ENCODE measurements at regions not wholly inside any gene's neighbourhood (a gene's known extent, or its start where the extent isn't known, plus 50 kb on each side); places are given as distances from the start of the nearest gene placed in this dataset.
A peak's percentile ranks its signal among the peaks of the same experiment; 100 is the strongest.

GRCh38 chr1:42044346-42044745 lies 108.9 kb upstream of the GUCA2B start:
- no peaks in the 10 kb centered on the region for H3K9me3 Mint-ChIP-seq
- intact Hi-C loops (cut with micrococcal nuclease), result no loop called here
- no peaks in the 10 kb centered on the region for H3K36me3 Mint-ChIP-seq (ENCODE audit: low read depth)
- H3K27me3 Mint-ChIP-seq (ENCODE audit: low read depth), result peaks cover 9% of the 10 kb centered on the region
- no peak overlapping the region for H3K4me3 Mint-ChIP-seq
- no peak for DNase-seq
- no peak overlapping the region for H3K27ac Mint-ChIP-seq
- CTCF ChIA-PET, result interaction anchor here (0.6 kb wide), 1 partner anchor 108 kb away, joined by 3 read pairs; no protein-coding TSS in a partner anchor
- no peaks in the 10 kb centered on the region for H3K4me1 Mint-ChIP-seq (ENCODE audit: low read depth)

DNA sequence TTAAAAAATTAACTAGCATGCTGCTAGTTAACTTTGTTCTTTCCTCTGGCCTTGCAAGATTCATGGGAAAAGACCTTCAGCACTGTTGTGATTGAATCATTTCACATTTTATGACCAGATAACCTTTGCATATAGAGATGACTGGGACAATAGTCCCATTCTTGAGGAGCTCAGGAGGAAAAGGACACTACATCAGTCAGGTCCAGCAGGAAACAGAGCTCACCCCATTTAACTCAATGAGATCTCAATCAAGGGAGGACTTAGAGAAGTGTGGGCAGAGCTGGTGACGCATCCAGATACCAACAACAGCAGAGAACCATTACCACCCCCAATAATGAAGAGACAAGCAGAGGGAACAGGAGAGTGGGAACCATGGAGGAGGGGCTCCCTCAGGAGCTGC lies 109.4 kb upstream of the GUCA2B start:
- Mint-ChIP-seq H3K4me1 (ENCODE audit: low read depth) (no peaks in the 10 kb centered on the region), H3K27me3 (ENCODE audit: low read depth) (peaks cover 4% of the 10 kb centered on the region), H3K4me3 (no peak overlapping the region), H3K27ac (no peak overlapping the region), H3K9me3 (no peaks in the 10 kb centered on the region), H3K36me3 (ENCODE audit: low read depth) (no peaks in the 10 kb centered on the region)
- no peak for DNase-seq
- CTCF ChIA-PET, result interaction anchor here (0.6 kb wide), 1 partner anchor 107 kb away, joined by 3 read pairs; no protein-coding TSS in a partner anchor
- intact Hi-C loops (cut with micrococcal nuclease), result no loop called here

DNA sequence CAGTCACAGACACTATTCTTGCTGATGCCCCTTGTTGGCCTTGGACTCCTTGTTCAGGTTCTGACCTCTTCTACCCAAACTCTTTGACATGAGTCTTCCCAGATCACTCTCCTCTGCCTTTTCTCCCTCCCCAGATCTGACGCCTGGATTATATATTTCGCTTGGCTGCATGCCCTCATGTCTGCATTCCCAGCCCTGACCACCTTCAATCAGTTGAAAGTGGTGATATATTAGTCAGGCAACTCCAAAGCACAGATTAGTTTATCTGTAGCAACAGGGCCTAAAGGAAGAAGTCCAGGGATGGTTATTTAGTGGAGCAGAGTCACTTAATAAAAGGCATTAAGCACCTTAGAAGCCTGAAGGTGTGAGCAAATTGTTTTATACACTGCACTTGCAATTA lies 110.0 kb upstream of the GUCA2B start:
- H3K36me3 Mint-ChIP-seq (ENCODE audit: low read depth), result no peaks in the 10 kb centered on the region
- H3K27me3 Mint-ChIP-seq (ENCODE audit: low read depth), result no peaks in the 10 kb centered on the region
- intact Hi-C loops (cut with micrococcal nuclease), result no loop called here
- CTCF ChIA-PET, result no interaction called here
- H3K4me3 Mint-ChIP-seq, result no peak overlapping the region
- no peaks in the 10 kb centered on the region for H3K4me1 Mint-ChIP-seq (ENCODE audit: low read depth)
- H3K27ac Mint-ChIP-seq, result no peak overlapping the region
- DNase-seq, result no peak
- no peaks in the 10 kb centered on the region for H3K9me3 Mint-ChIP-seq

DNA sequence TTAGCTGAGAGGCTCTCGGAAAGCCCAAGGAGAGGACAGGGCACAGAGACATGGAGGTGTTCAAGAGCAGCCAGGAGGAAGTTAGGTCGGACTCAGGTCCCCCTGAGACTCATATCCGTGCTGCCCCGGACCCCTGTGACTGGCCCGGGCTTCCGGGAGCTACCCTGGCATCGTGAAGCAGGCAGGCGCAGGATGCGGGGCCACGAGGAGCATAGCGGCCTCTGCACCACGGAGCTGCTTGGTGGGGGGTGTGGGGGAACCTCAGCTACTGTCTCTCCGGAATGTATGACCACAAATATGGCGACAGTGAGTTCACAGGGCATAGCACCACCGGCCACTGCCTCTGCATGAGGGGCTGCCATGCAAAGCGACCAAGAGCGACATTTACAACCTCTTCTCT lies 112.2 kb upstream of the GUCA2B start:
- H3K27me3 Mint-ChIP-seq (ENCODE audit: low read depth), result no peaks in the 10 kb centered on the region
- H3K4me1 Mint-ChIP-seq (ENCODE audit: low read depth), result peaks cover 3% of the 10 kb centered on the region
- no peak overlapping the region for H3K27ac Mint-ChIP-seq
- H3K4me3 Mint-ChIP-seq, result no peak overlapping the region
- H3K9me3 Mint-ChIP-seq, result no peaks in the 10 kb centered on the region
- H3K36me3 Mint-ChIP-seq (ENCODE audit: low read depth), result no peaks in the 10 kb centered on the region
- no peak for DNase-seq
- CTCF ChIA-PET, result no interaction called here
- intact Hi-C loops (cut with micrococcal nuclease), result no loop called here

GRCh38 chr1:42040159-42040558 lies 113.1 kb upstream of the GUCA2B start:
- H3K4me3 Mint-ChIP-seq, result no peak overlapping the region
- intact Hi-C loops (cut with micrococcal nuclease), result no loop called here
- H3K27me3 Mint-ChIP-seq (ENCODE audit: low read depth), result no peaks in the 10 kb centered on the region
- H3K9me3 Mint-ChIP-seq, result no peaks in the 10 kb centered on the region
- H3K27ac Mint-ChIP-seq, result no peak overlapping the region
- CTCF ChIA-PET, result no interaction called here
- no peak for DNase-seq
- peaks cover 3% of the 10 kb centered on the region for H3K4me1 Mint-ChIP-seq (ENCODE audit: low read depth)
- no peaks in the 10 kb centered on the region for H3K36me3 Mint-ChIP-seq (ENCODE audit: low read depth)

GRCh38 chr1:42038261-42038660 lies 114.9 kb upstream of the GUCA2B start:
- Mint-ChIP-seq H3K36me3 (ENCODE audit: low read depth) (no peaks in the 10 kb centered on the region), H3K4me1 (ENCODE audit: low read depth) (peaks cover 16% of the 10 kb centered on the region), H3K27me3 (ENCODE audit: low read depth) (no peaks in the 10 kb centered on the region), H3K4me3 (no peak overlapping the region), H3K9me3 (no peaks in the 10 kb centered on the region), H3K27ac (no peak overlapping the region)
- intact Hi-C loops (cut with micrococcal nuclease), result loop anchor here (5.0 kb wide), 3 partner anchors 101 to 466 kb away; no protein-coding TSS in a partner anchor
- CTCF ChIA-PET, result no interaction called here
- no peak for DNase-seq

- CTCF ChIA-PET, result no interaction called here
- Mint-ChIP-seq H3K36me3 (ENCODE audit: low read depth) (no peaks in the 10 kb centered on the region), H3K27me3 (ENCODE audit: low read depth) (no peaks in the 10 kb centered on the region), H3K4me3 (no peak overlapping the region), H3K27ac (no peak overlapping the region), H3K9me3 (no peaks in the 10 kb centered on the region), H3K4me1 (ENCODE audit: low read depth) (peaks cover 17% of the 10 kb centered on the region)
- DNase-seq, result no peak
- intact Hi-C loops (cut with micrococcal nuclease), result loop anchor here (5.0 kb wide), 3 partner anchors 100 to 465 kb away; no protein-coding TSS in a partner anchor
Measured at GRCh38 chr1:42037586-42037985, 115.6 kb upstream of the GUCA2B start.

DNA sequence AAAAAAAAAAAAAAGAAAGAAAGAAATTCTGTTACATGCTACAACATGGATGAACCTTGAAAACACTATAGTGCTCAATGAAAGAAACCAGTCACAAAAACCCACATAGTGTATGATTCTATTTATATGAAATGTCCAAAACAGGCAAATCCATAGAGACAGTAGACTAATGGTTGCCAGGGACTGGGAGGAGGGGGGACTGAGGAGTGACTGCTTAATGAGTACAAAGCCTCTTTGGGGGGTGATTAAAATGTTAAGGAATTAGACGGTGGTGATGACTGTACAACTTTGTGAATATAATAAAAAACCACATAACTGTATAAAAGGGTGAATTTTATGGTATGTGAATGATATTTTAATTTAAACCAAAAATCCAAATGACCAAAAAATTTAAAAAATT lies 116.0 kb upstream of the GUCA2B start:
- CTCF ChIA-PET, result interaction anchor here (0.6 kb wide), 1 partner anchor 104 kb away, joined by 3 read pairs; no protein-coding TSS in a partner anchor
- Mint-ChIP-seq H3K27me3 (ENCODE audit: low read depth) (no peaks in the 10 kb centered on the region), H3K4me3 (no peak overlapping the region), H3K9me3 (no peaks in the 10 kb centered on the region), H3K4me1 (ENCODE audit: low read depth) (peaks cover 21% of the 10 kb centered on the region), H3K27ac (no peak overlapping the region), H3K36me3 (ENCODE audit: low read depth) (no peaks in the 10 kb centered on the region)
- intact Hi-C loops (cut with micrococcal nuclease), result loop anchor here (5.0 kb wide), 3 partner anchors 100 to 465 kb away; no protein-coding TSS in a partner anchor
- no peak for DNase-seq

DNA sequence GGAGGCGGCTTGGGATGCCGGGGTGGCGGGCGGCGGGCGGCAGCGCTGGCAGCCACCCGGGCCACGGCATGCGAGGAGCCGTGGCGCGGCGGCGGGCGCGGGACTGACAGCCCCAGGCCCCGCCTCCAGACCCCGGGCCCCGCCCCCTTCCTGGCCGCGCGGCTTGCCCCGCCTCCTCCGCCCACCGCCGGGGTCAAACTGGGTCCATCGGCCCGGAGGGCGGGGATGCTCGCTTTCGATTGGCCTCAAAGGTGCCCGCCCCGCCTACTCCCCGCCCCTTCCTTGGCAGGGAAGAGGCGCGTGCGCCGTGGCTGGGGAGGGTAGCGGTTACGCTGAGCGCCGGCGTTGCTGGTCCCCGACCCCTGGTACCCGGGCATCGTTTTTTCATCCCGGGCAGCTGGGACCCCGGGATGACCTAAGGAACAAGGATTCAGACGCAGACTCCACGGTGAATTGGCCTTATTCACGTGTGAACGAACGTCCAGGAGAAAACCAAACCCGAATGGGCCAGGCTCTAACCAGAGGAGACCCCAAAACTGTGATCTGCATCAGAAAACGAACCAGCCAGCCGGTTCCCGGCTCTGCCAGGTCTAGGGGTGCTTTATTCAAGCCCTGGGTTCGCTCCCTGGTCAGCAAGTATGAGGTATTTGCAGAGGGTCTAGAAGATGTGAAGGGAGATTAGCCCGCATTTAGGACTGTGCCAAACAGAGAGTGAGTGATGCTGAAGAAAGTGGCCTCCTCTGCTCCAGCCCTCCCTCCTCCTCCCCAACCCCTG lies 117.2 kb upstream of the GUCA2B start:
- peak overlapping the region; percentile 59 for H3K27ac Mint-ChIP-seq
- H3K4me1 Mint-ChIP-seq (ENCODE audit: low read depth), result peaks cover 32% of the 10 kb centered on the region
- CTCF ChIA-PET, result interaction anchor here (1.3 kb wide), 1 partner anchor 137 kb away, joined by 5 read pairs; no protein-coding TSS in a partner anchor
- peak; percentile 99 for DNase-seq
- intact Hi-C loops (cut with micrococcal nuclease), result loop anchor here (1.0 to 5.0 kb wide), 6 partner anchors 19 to 464 kb away; no protein-coding TSS in a partner anchor
- H3K4me3 Mint-ChIP-seq, result peak overlapping the region; percentile 79
- H3K36me3 Mint-ChIP-seq (ENCODE audit: low read depth), result no peaks in the 10 kb centered on the region
- no peaks in the 10 kb centered on the region for H3K27me3 Mint-ChIP-seq (ENCODE audit: low read depth)
- H3K9me3 Mint-ChIP-seq, result no peaks in the 10 kb centered on the region

DNA sequence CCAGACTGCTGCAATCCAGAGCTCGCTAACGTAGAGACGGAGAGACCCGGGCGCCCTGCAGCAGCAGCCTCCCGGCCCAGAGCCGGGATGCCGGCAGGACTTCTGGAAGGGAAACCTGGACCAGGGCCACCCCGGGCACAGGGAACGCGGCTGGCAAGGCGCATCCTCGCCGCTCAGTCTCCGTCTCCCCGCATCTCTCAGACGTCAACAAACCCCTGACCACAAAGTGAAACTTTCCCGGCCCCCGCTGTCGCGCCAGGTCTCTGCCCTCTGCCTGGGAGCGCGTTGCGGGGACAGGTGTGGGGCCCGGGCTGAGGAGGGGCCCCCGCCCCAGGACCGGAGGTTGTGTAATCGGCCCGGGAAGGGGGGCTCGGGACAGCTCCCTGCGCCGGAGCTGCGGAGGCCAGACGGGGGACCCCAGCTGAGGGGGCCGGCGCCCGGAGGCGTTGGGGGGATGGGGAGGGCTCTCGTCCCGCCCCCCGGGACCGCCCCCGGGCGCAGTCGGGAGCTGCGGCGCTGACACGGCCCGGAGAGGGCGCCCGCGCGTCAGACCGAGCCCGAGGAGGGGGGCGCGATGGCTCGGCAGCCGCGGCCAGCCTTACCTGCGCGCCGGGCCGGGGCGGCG lies 116.6 kb upstream of the HIVEP3 start:
- Mint-ChIP-seq H3K4me3 (peak overlapping the region; percentile 82), H3K27ac (peak overlapping the region; percentile 28), H3K27me3 (ENCODE audit: low read depth) (no peaks in the 10 kb centered on the region), H3K4me1 (ENCODE audit: low read depth) (peaks cover 34% of the 10 kb centered on the region), H3K36me3 (ENCODE audit: low read depth) (no peaks in the 10 kb centered on the region), H3K9me3 (no peaks in the 10 kb centered on the region)
- CTCF ChIA-PET, result interaction anchor here (0.9 to 1.3 kb wide), 3 partner anchors 117 to 170 kb away, joined by 3 to 5 read pairs (median 4); partner anchors contain the start of gene HIVEP3
- intact Hi-C loops (cut with micrococcal nuclease), result loop anchor here (1.0 to 5.0 kb wide), 6 partner anchors 19 to 463 kb away; no protein-coding TSS in a partner anchor
- DNase-seq, result peak; percentile 56

- H3K9me3 Mint-ChIP-seq, result no peaks in the 10 kb centered on the region
- CTCF ChIA-PET, result interaction anchor here (1.3 kb wide), 1 partner anchor 169 kb away, joined by 4 read pairs; no protein-coding TSS in a partner anchor
- H3K27me3 Mint-ChIP-seq (ENCODE audit: low read depth), result no peaks in the 10 kb centered on the region
- no peak for DNase-seq
- H3K27ac Mint-ChIP-seq, result no peak overlapping the region
- peaks cover 36% of the 10 kb centered on the region for H3K4me1 Mint-ChIP-seq (ENCODE audit: low read depth)
- peak overlapping the region; percentile 82 for H3K4me3 Mint-ChIP-seq
- intact Hi-C loops (cut with micrococcal nuclease), result loop anchor here (2.0 to 5.0 kb wide), 3 partner anchors 18 to 292 kb away; no protein-coding TSS in a partner anchor
- H3K36me3 Mint-ChIP-seq (ENCODE audit: low read depth), result no peaks in the 10 kb centered on the region
Measured at GRCh38 chr1:42034426-42034825, 115.7 kb upstream of the HIVEP3 start.

DNA sequence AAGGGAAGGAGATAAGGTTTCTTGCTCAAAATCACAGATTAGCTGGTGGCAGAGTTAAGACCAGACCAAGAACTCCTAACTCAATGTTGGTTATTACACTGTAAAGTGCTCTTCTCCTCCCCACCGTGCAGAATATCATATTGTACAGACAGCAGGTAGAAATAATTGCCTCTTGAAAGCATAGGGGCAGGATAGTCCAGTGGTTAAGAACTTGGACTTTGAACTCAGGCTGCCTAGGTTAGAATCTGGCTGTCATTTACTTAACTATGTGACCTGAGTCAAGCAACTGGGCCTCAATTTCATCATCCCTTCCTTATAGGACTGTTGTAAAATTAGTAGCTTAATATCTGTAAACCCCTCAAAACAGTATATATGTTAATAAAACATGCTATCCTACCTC lies 114.9 kb upstream of the HIVEP3 start:
- Mint-ChIP-seq H3K27ac (no peak overlapping the region), H3K4me1 (ENCODE audit: low read depth) (peaks cover 36% of the 10 kb centered on the region), H3K9me3 (no peaks in the 10 kb centered on the region), H3K27me3 (ENCODE audit: low read depth) (no peaks in the 10 kb centered on the region), H3K36me3 (ENCODE audit: low read depth) (no peaks in the 10 kb centered on the region), H3K4me3 (no peak overlapping the region)
- no peak for DNase-seq
- CTCF ChIA-PET, result no interaction called here
- intact Hi-C loops (cut with micrococcal nuclease), result loop anchor here (2.0 to 5.0 kb wide), 3 partner anchors 17 to 291 kb away; no protein-coding TSS in a partner anchor
